ENCODE measurements at regions not wholly inside any gene's neighbourhood (a gene's known extent, or its start where the extent isn't known, plus 50 kb on each side); places are given as distances from the start of the nearest gene placed in this dataset.

GRCh38 chr21:15659753-15660422, 69.9 kb upstream of the USP25 start:
- H3K9me3 ChIP-seq (ENCODE audit: control insufficient read depth, insufficient read depth, low read length) = no peaks in the 10 kb centered on the region
- H3K4me3 ChIP-seq (ENCODE audit: low read depth, low read length) = no peak overlapping the region
- POLR2A ChIA-PET = no interaction called here
- no peak for TF ChIP-seq CTCF (IDR thresholded peaks at IDR 0.05; ENCODE audit: low read depth, low read length)
- H3K27me3 ChIP-seq (ENCODE audit: control insufficient read depth, insufficient read depth, low read length) = no peaks in the 10 kb centered on the region
- no peak for DNase-seq (ENCODE audit: low read depth, low spot score)
- CTCF ChIA-PET = no interaction called here
- no peak overlapping the region for H3K27ac ChIP-seq (ENCODE audit: low read depth, low read length)

- POLR2A ChIA-PET = no interaction called here
- Histone ChIP-seq H3K4me3 (ENCODE audit: low read depth, low read length) (no peak overlapping the region), H3K27me3 (ENCODE audit: control insufficient read depth, insufficient read depth, low read length) (no peaks in the 10 kb centered on the region), H3K9me3 (ENCODE audit: control insufficient read depth, insufficient read depth, low read length) (no peaks in the 10 kb centered on the region), H3K27ac (ENCODE audit: low read depth, low read length) (no peak overlapping the region)
- no peak for TF ChIP-seq CTCF (IDR thresholded peaks at IDR 0.05; ENCODE audit: low read depth, low read length)
- DNase-seq (ENCODE audit: low read depth, low spot score) = no peak
- CTCF ChIA-PET = no interaction called here
These were observed 69.4 kb upstream of the USP25 start for GRCh38 chr21:15660423-15660804.

- ChIA-PET POLR2A (no interaction called here), CTCF (no interaction called here)
- DNase-seq (ENCODE audit: low read depth, low spot score) = no peak
- H3K4me3 ChIP-seq (ENCODE audit: low read depth, low read length) = no peak overlapping the region
- no peak overlapping the region for H3K27ac ChIP-seq (ENCODE audit: low read depth, low read length)
- no peaks in the 10 kb centered on the region for H3K9me3 ChIP-seq (ENCODE audit: control insufficient read depth, insufficient read depth, low read length)
- TF ChIP-seq CTCF (IDR thresholded peaks at IDR 0.05; ENCODE audit: low read depth, low read length) = no peak
- H3K27me3 ChIP-seq (ENCODE audit: control insufficient read depth, insufficient read depth, low read length) = no peaks in the 10 kb centered on the region
These were observed 62.8 kb upstream of the USP25 start for GRCh38 chr21:15667010-15667409.

GRCh38 chr21:15667819-15668218, 62.0 kb upstream of the USP25 start:
- Histone ChIP-seq H3K27me3 (ENCODE audit: control insufficient read depth, insufficient read depth, low read length) (no peaks in the 10 kb centered on the region), H3K4me3 (ENCODE audit: low read depth, low read length) (no peak overlapping the region), H3K27ac (ENCODE audit: low read depth, low read length) (no peak overlapping the region), H3K9me3 (ENCODE audit: control insufficient read depth, insufficient read depth, low read length) (peaks cover 2% of the 10 kb centered on the region; the same call in 1 of the 2 replicates)
- TF ChIP-seq CTCF (IDR thresholded peaks at IDR 0.05; ENCODE audit: low read depth, low read length) = no peak
- ChIA-PET POLR2A (no interaction called here), CTCF (no interaction called here)
- DNase-seq (ENCODE audit: low read depth, low spot score) = no peak

- ChIA-PET POLR2A (no interaction called here), CTCF (interaction anchor here (1.0 kb wide), 1 partner anchor 1410 kb away, joined by 3 read pairs; no protein-coding TSS in a partner anchor)
- H3K27me3 ChIP-seq (ENCODE audit: control insufficient read depth, insufficient read depth, low read length) = no peaks in the 10 kb centered on the region
- DNase-seq (ENCODE audit: low read depth, low spot score) = no peak
- no peak overlapping the region for H3K4me3 ChIP-seq (ENCODE audit: low read depth, low read length)
- no peak overlapping the region for H3K27ac ChIP-seq (ENCODE audit: low read depth, low read length)
- no peak for TF ChIP-seq CTCF (IDR thresholded peaks at IDR 0.05; ENCODE audit: low read depth, low read length)
- peaks cover 2% of the 10 kb centered on the region; the same call in 1 of the 2 replicates for H3K9me3 ChIP-seq (ENCODE audit: control insufficient read depth, insufficient read depth, low read length)
These were observed 60.5 kb upstream of the USP25 start for GRCh38 chr21:15669247-15669646.
